ENCODE measurements at regions not wholly inside any gene's neighbourhood (a gene's known extent, or its start where the extent isn't known, plus 50 kb on each side); places are given as distances from the start of the nearest gene placed in this dataset.
"Not testable (repeated sequence)": the region's sequence is repeated elsewhere in the genome, so short reads cannot be mapped to it uniquely, and the experiment has no call there.

- DNase-seq, result no peak
Observed at GRCh38 chr1:14137411-14138134, 437.6 kb downstream of the PRDM2 start.

GRCh38 chr1:14138135-14138506, 438.1 kb downstream of the PRDM2 start:
- DNase-seq, result no peak

- peak in 2 of 3 donors; percentile 53 to 71 for DNase-seq
Observed at GRCh38 chr1:14138687-14139086, 438.7 kb downstream of the PRDM2 start.

- peak in 2 of 3 donors; percentile 73 to 81 for DNase-seq
Observed at GRCh38 chr1:14140831-14141401, 440.9 kb downstream of the PRDM2 start.

GRCh38 chr1:14141656-14142055, 441.7 kb downstream of the PRDM2 start:
- DNase-seq, result peak in 2 of 3 donors; percentile 32 to 49

- peak in 2 of 3 donors; percentile 38 to 75 for DNase-seq
Observed at GRCh38 chr1:14142397-14143100, 442.6 kb downstream of the PRDM2 start.

- DNase-seq, result no peak
Observed at GRCh38 chr1:14143777-14144176, 443.8 kb downstream of the PRDM2 start.

GRCh38 chr1:14148526-14148925, 448.5 kb downstream of the PRDM2 start:
- DNase-seq, result no peak

- DNase-seq, result peak in 1 of 3 donors; percentile 16
Observed at GRCh38 chr1:14149431-14149830, 449.1 kb upstream of the KAZN start.

GRCh38 chr1:14156543-14156942, 441.9 kb upstream of the KAZN start:
- DNase-seq, result no peak

GRCh38 chr1:14160781-14161180, 437.7 kb upstream of the KAZN start:
- no peak for DNase-seq

GRCh38 chr1:14163246-14163645, 435.2 kb upstream of the KAZN start:
- no peak for DNase-seq

- DNase-seq, result peak in 1 of 3 donors; percentile 51
Observed at GRCh38 chr1:14165371-14165801, 433.1 kb upstream of the KAZN start.

GRCh38 chr1:14167884-14168283, 430.6 kb upstream of the KAZN start:
- DNase-seq, result no peak

GRCh38 chr1:14168326-14169063, 430.0 kb upstream of the KAZN start:
- no peak for DNase-seq

GRCh38 chr1:14173598-14173997, 424.9 kb upstream of the KAZN start:
- DNase-seq, result no peak

- not testable (repeated sequence) for DNase-seq
Observed at GRCh38 chr1:14177866-14178265, 420.6 kb upstream of the KAZN start.

- peak in 1 of 3 donors; percentile 30 for DNase-seq
Observed at GRCh38 chr1:14180738-14181137, 417.7 kb upstream of the KAZN start.

GRCh38 chr1:14181191-14181795, 417.2 kb upstream of the KAZN start:
- no peak for DNase-seq

GRCh38 chr1:14182856-14183255, 415.6 kb upstream of the KAZN start:
- no peak for DNase-seq

- DNase-seq, result no peak
Observed at GRCh38 chr1:14183329-14183728, 415.2 kb upstream of the KAZN start.

GRCh38 chr1:14184454-14184853, 414.0 kb upstream of the KAZN start:
- peak in 2 of 3 donors; percentile 35 to 63 for DNase-seq
